ENCODE measurements at regions not wholly inside any gene's neighbourhood (a gene's known extent, or its start where the extent isn't known, plus 50 kb on each side); places are given as distances from the start of the nearest gene placed in this dataset.

DNA sequence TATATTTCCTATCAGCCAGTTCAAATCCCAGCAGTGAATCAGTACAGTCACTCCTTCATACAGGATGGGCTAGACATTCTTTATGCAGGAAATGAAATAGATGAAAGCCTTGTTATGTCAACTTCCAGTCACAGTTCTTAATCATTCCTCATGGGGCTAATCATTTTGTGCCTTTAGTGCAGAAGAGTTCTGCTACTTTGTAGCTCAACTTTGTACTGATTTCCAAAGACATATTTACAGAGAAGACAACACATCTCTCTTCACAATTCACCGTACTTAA, 593.9 kb upstream of the NETO1 start:
- H3K9me3 ChIP-seq: no peaks in the 10 kb centered on the region
- H3K36me3 ChIP-seq: no peaks in the 10 kb centered on the region
- ATAC-seq (peak in 2 of 4 donors; percentile 38 to 51), DNase-seq (no peak), FAIRE-seq (no peak)
- H3K4me3 ChIP-seq: no peak overlapping the region
- TF ChIP-seq, protein P1, sequence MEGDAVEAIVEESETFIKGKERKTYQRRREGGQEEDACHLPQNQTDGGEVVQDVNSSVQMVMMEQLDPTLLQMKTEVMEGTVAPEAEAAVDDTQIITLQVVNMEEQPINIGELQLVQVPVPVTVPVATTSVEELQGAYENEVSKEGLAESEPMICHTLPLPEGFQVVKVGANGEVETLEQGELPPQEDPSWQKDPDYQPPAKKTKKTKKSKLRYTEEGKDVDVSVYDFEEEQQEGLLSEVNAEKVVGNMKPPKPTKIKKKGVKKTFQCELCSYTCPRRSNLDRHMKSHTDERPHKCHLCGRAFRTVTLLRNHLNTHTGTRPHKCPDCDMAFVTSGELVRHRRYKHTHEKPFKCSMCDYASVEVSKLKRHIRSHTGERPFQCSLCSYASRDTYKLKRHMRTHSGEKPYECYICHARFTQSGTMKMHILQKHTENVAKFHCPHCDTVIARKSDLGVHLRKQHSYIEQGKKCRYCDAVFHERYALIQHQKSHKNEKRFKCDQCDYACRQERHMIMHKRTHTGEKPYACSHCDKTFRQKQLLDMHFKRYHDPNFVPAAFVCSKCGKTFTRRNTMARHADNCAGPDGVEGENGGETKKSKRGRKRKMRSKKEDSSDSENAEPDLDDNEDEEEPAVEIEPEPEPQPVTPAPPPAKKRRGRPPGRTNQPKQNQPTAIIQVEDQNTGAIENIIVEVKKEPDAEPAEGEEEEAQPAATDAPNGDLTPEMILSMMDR (IDR thresholded peaks at IDR 0.05): no peak
- intact Hi-C loops (cut with DNase I): no loop called here
- WGBS, 2 donors: 45 to 63% methylated on average over 1 of the region's 1 CpG
- H3K4me1 ChIP-seq: peaks cover 0 to 3% (median 0%) of the 10 kb centered on the region in 3 donors
- no peaks in the 10 kb centered on the region for H3K27me3 ChIP-seq
- peak overlapping the region in 2 of 4 donors; percentile 10 to 31 for H3K27ac ChIP-seq

DNA sequence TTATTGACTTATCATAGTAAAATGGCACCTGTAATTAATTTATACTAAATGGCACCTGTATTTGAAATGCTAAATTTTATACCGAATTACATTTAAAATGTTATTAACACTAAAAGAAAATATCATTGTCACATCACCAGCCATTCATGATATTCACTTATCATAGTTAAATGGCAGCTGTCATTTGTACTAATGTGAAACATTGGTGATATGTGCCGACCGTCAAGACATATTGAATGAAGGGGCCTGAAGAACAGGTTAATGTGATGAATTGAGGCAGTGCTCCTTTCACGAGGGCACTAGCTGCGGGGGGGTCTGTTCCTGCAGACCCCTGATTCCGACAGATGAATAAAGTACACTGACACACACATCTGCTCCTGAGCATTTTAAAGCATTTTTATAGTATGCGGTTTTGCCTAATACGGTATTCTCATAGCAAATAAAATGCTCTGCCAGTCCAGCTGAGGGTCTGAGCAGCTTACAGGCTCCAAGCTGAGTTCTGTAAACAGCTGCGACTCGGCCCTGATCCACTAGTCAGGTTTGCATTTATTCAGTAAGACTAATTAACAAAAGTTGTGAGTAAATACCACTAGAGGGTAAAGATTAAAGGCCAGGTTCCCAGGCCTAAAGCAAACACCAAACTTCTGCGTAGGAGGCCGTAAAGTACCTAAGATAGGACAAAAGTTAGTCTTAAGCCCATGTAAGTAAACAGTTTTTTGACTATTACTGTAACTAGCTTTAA, 593.4 kb upstream of the NETO1 start:
- ATAC-seq (no peak), DNase-seq (no peak), FAIRE-seq (no peak)
- Histone ChIP-seq H3K4me3 (no peak overlapping the region), H3K9me3 (no peaks in the 10 kb centered on the region), H3K36me3 (no peaks in the 10 kb centered on the region), H3K27ac (peak overlapping the region in 1 of 4 donors; percentile 31), H3K27me3 (no peaks in the 10 kb centered on the region), H3K4me1 (peaks cover 0 to 3% (median 0%) of the 10 kb centered on the region in 3 donors)
- WGBS, 2 donors: 35 to 47% methylated on average over 12 of the region's 12 CpGs
- TF ChIP-seq, protein P1 (IDR thresholded peaks at IDR 0.05): no peak
- intact Hi-C loops (cut with DNase I): no loop called here

DNA sequence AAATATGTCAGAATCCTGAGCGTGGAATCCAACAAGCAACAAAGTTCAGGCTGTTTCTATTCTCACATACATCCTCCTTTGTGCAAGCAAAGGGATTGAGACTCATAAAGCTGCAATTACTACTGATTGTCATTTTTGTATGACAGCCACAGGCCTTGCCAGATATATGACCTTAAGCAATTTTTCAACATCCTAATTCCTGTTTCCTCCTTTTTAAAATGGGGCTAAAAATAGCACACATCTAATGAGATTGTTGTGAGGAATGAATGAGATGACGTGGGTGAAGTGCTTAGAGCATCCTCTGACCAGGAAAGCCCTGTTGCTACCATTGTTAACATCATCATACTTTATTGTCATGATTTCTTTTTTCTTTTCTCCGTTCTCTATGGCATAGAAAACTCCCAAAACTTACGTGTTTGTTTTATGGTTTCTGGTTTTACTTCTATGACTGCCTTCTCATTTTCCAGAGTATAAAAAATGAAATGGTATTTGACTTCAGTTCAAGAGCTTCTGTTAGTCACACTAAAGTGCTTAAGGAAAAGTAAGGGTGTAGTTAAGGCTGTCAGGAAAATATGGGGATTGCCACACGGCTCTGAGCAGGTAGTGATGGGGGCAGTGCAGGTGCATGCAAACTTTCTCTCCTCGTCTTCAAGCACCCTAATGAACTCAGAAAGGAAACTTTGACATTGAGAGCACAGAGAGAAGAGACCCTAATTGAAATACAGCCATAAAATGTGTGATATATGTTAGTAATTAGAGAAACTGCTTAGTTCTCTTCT, 590.6 kb upstream of the NETO1 start:
- Histone ChIP-seq H3K27me3 (no peaks in the 10 kb centered on the region), H3K36me3 (no peaks in the 10 kb centered on the region), H3K27ac (no peak overlapping the region), H3K9me3 (no peaks in the 10 kb centered on the region), H3K4me1 (peaks cover 0 to 3% (median 0%) of the 10 kb centered on the region in 3 donors), H3K4me3 (no peak overlapping the region)
- FAIRE-seq: no peak
- DNase-seq: no peak
- 26 to 34% methylated on average over 6 of the region's 6 CpGs for WGBS, 2 donors
- intact Hi-C loops (cut with DNase I): no loop called here
- ATAC-seq: no peak
- TF ChIP-seq, protein P1 (IDR thresholded peaks at IDR 0.05): no peak

DNA sequence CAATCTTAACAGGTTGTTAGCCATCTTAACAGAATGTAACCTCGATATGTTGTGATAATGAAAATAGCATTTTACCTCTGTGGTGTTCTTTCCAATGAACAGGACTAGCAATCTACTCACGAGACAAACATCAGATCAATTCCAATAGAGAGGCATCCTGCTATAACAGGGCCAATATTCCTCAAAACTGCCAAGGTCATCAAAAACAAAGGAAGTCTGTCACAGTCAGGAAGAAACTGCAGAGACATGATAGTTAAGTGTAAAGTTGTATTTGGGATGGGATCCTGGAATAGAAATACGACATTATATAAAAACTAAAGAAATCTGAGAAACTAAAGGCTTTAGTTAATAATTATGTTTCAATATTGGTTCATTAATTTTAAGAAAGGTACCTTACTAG, 588.9 kb upstream of the NETO1 start:
- FAIRE-seq: no peak
- no peaks in the 10 kb centered on the region for H3K36me3 ChIP-seq
- ATAC-seq: no peak
- H3K27ac ChIP-seq: no peak overlapping the region
- intact Hi-C loops (cut with DNase I): no loop called here
- H3K27me3 ChIP-seq: no peaks in the 10 kb centered on the region
- no peak for DNase-seq
- H3K4me3 ChIP-seq: no peak overlapping the region
- WGBS, 2 donors: 45 to 67% methylated on average over 3 of the region's 3 CpGs
- no peaks in the 10 kb centered on the region for H3K9me3 ChIP-seq
- H3K4me1 ChIP-seq: no peaks in the 10 kb centered on the region
- TF ChIP-seq, protein P1 (IDR thresholded peaks at IDR 0.05): no peak

DNA sequence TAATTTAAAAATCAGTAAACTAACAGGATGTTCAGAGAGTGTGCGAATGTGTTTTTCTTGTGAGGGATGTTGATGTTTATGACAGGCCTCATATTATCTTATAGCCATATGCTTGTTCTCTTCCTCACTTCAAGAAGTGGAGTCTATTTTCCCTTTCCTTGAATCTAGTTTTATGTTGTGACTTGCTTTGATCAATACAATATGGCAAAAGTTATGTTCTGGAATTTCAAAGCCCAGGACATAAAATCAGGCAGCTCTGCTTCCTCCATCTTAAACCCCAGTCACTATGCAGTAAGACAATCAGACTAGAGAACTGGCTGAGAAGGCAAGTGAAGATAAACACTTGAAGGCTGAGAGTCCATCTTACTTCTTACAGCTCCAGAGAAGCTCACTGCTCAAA, 585.1 kb upstream of the NETO1 start:
- intact Hi-C loops (cut with DNase I): no loop called here
- FAIRE-seq (no peak), ATAC-seq (no peak)

More for the DNA sequence above, 585.1 kb upstream of the NETO1 start:
- no peaks in the 10 kb centered on the region for H3K4me1 ChIP-seq
- 84 to 91% methylated on average over 1 of the region's 1 CpG for WGBS, 2 donors
- TF ChIP-seq, protein P1 (IDR thresholded peaks at IDR 0.05): no peak
- H3K9me3 ChIP-seq: no peaks in the 10 kb centered on the region
- no peak overlapping the region for H3K27ac ChIP-seq
- H3K27me3 ChIP-seq: no peaks in the 10 kb centered on the region
- no peaks in the 10 kb centered on the region for H3K36me3 ChIP-seq
- no peak overlapping the region for H3K4me3 ChIP-seq
- DNase-seq: no peak
